Right lobe of liver (tissue), 6 donors: ENCODE measurements at regions not wholly inside any gene's neighbourhood (a gene's known extent, or its start where the extent isn't known, plus 50 kb on each side); places are given as distances from the start of the nearest gene placed in this dataset.

Source experiments
- ATAC-seq, 4 donors: fragments of 200-7000 bp; cut with Tn5 transposase; one replicate each; pipeline ENCODE4 v1.9.1; 2020; ENCODE audit warnings: mild to moderate bottlenecking in 4 of 4, moderate library complexity in 4 of 4
- DNase-seq, 3 donors: peaks; one replicate each; pipeline ENCODE4 v3.0.0-alpha.2; 2020
- H3K27ac ChIP-seq, 3 donors: fragments of 200-600 bp; one replicate each; pipeline ENCODE4 v1.8.0; 2022
- H3K27me3 ChIP-seq, 2 donors: fragments of 200-600 bp; one replicate each; pipeline ENCODE4 v1.8.0; 2022
- H3K36me3 ChIP-seq, 4 donors: fragments of 200-600 bp; sonication (generic) in 1 of 4; one replicate each; pipeline versions ENCODE4 v1.5.1 to v1.8.0; 2017 to 2022; ENCODE audit warnings: control low read depth in 1 of 4
- H3K4me1 ChIP-seq, 4 donors: fragments of 200-600 bp; sonication (generic) in 1 of 4; one replicate each; pipeline versions ENCODE4 v1.5.1 to v1.8.0; 2017 to 2022; ENCODE audit warnings: control low read depth in 1 of 4
- H3K4me3 ChIP-seq, 3 donors: fragments of 200-600 bp; one replicate each; pipeline ENCODE4 v1.8.0; 2022
- H3K9me3 ChIP-seq, 4 donors: fragments of 200-600 bp; sonication (generic) in 1 of 4; one replicate each; pipeline versions ENCODE4 v1.5.1 to v1.8.0; 2017 to 2022; ENCODE audit warnings: control low read depth in 1 of 4
- CTCF ChIP-seq, 4 donors: fragments of 200-600 bp in 3 of 4; fragments of 450-650 bp in 1 of 4; IDR thresholded peaks; one replicate each; pipeline versions ENCODE4 v1.5.1 to v1.8.0; 2016 to 2022; ENCODE audit warnings: antibody characterized with exemption in 4 of 4, mild to moderate bottlenecking in 2 of 4
- POLR2A ChIP-seq: fragments of 450-650 bp; IDR thresholded peaks from one replicate; pipeline ENCODE4 v1.6.1; 2017; ENCODE audit warnings: antibody characterized with exemption, mild to moderate bottlenecking
- WGBS: methylation state at CpG from one replicate; pipeline ENCODE4 v1.1.6; 2018; ENCODE audit warnings: low coverage, low lambda C conversion rate; ENCODE audit not compliant: insufficient coverage; ENCODE audit errors: missing lambda C conversion rate; 5-methylcytosine and 5-hydroxymethylcytosine counted together
- intact Hi-C, 2 donors: fragments of 100-400 bp; cut with DNase I; formaldehyde crosslinking; loops; one replicate each; pipeline versions ENCODE4 v1.11.2 to v1.14.1; 2022
- donor health status: DM: no; HTN: yes; CAD: no.
- donor health status: DM: no; HTN: no; CAD: no.
- donor health status: DM: no; HTN: no; CAD: no.
- donor health status: DM: no; HTN: yes; CAD: no.
- donor health status: DM: no; HTN: yes; CAD: no.

GRCh38 chr22:49487950-49488349 lies 339.7 kb downstream of the BRD1 start:
- Histone ChIP-seq H3K9me3 (no peaks in the 10 kb centered on the region), H3K36me3 (no peaks in the 10 kb centered on the region), H3K27ac (no peak overlapping the region), H3K27me3 (no peaks in the 10 kb centered on the region), H3K4me3 (no peak overlapping the region), H3K4me1 (no peaks in the 10 kb centered on the region)
- intact Hi-C loops: no loop called here
- no peak for DNase-seq
- TF ChIP-seq POLR2A (no peak), CTCF (IDR thresholded peaks at IDR 0.05) (no peak)
- WGBS: 24% methylated on average over 6 of the region's 11 CpGs
- ATAC-seq: no peak

GRCh38 chr22:49486225-49486624 lies 341.4 kb downstream of the BRD1 start:
- ATAC-seq (no peak), DNase-seq (no peak)
- TF ChIP-seq CTCF (IDR thresholded peaks at IDR 0.05) (no peak), POLR2A (no peak)
- WGBS: 88% methylated on average over 4 of the region's 7 CpGs
- Histone ChIP-seq H3K36me3 (no peaks in the 10 kb centered on the region), H3K9me3 (no peaks in the 10 kb centered on the region), H3K27me3 (no peaks in the 10 kb centered on the region), H3K4me3 (no peak overlapping the region), H3K27ac (no peak overlapping the region), H3K4me1 (no peaks in the 10 kb centered on the region)
- intact Hi-C loops: no loop called here

GRCh38 chr22:49483946-49484345 lies 343.7 kb downstream of the BRD1 start:
- Histone ChIP-seq H3K4me1 (no peaks in the 10 kb centered on the region), H3K27me3 (no peaks in the 10 kb centered on the region), H3K36me3 (no peaks in the 10 kb centered on the region), H3K27ac (no peak overlapping the region), H3K9me3 (no peaks in the 10 kb centered on the region), H3K4me3 (no peak overlapping the region)
- TF ChIP-seq POLR2A (no peak), CTCF (IDR thresholded peaks at IDR 0.05) (no peak)
- 75% methylated on average over 3 of the region's 6 CpGs for WGBS
- no peak for DNase-seq
- intact Hi-C loops: no loop called here
- no peak for ATAC-seq

- no peak overlapping the region for H3K27ac ChIP-seq
- no peak for ATAC-seq
- H3K9me3 ChIP-seq: no peaks in the 10 kb centered on the region
- H3K4me1 ChIP-seq: no peaks in the 10 kb centered on the region
- DNase-seq: no peak
- no peaks in the 10 kb centered on the region for H3K27me3 ChIP-seq
- no peak overlapping the region for H3K4me3 ChIP-seq
- 82% methylated on average over 12 of the region's 17 CpGs for whole genome bisulfite sequencing
- H3K36me3 ChIP-seq: no peaks in the 10 kb centered on the region
- no peak for TF ChIP-seq POLR2A
- no peak for TF ChIP-seq CTCF (IDR thresholded peaks at IDR 0.05)
- intact Hi-C loops: no loop called here
These were observed 344.3 kb downstream of the BRD1 start for GRCh38 chr22:49483281-49483870.

GRCh38 chr22:49482811-49483210 lies 344.9 kb downstream of the BRD1 start:
- Histone ChIP-seq H3K36me3 (no peaks in the 10 kb centered on the region), H3K9me3 (no peaks in the 10 kb centered on the region), H3K27me3 (no peaks in the 10 kb centered on the region), H3K27ac (no peak overlapping the region), H3K4me3 (no peak overlapping the region), H3K4me1 (no peaks in the 10 kb centered on the region)
- 50% methylated on average over 3 of the region's 13 CpGs for WGBS
- TF ChIP-seq CTCF (IDR thresholded peaks at IDR 0.05): no peak
- TF ChIP-seq POLR2A: no peak
- no peak for DNase-seq
- no peak for ATAC-seq
- intact Hi-C loops: no loop called here
